H1 (cell line): ENCODE measurements at regions not wholly inside any gene's neighbourhood (a gene's known extent, or its start where the extent isn't known, plus 50 kb on each side); places are given as distances from the start of the nearest gene placed in this dataset.

Experiments used
- CTCF ChIA-PET: fragments of 300-600 bp; sonication (Branson Sonifier 250); formaldehyde crosslinking; loops from one replicate; lab custom pipeline; 2021; ENCODE audit not compliant: partially characterized antibody; lab: Charles Lee
- POLR2A ChIA-PET: fragments of 300-600 bp; sonication (Branson Sonifier 250); formaldehyde crosslinking; loops from one replicate; lab custom pipeline; 2021; ENCODE audit warnings: inconsistent platforms; ENCODE audit not compliant: partially characterized antibody; lab: Charles Lee
- DNase-seq, 2 experiments: peaks; one replicate each; pipeline versions ENCODE4 v3.0.0 to v3.0.0-alpha.2; 2010 to 2022; ENCODE audit warnings: low spot score in 2 of 2, low read depth in 1 of 2, mixed read lengths in 1 of 2
- FAIRE-seq: peaks from 2 replicates; lab custom pipeline; 2011; peaks lifted over from hg19 to GRCh38; lab: Jason Lieb, UNC
- H2AFZ ChIP-seq: 2 replicates; pipeline ENCODE4 v1.8.1; 2012; ENCODE audit warnings: low read length, inconsistent platforms
- H2AK5ac ChIP-seq: 2 replicates; pipeline ENCODE4 v1.6.1; 2013; ENCODE audit warnings: low read depth, low read length
- H2BK120ac ChIP-seq: replicated peaks from 2 replicates; pipeline ENCODE3; 2013; ENCODE audit warnings: low read depth, low read length, inconsistent platforms
- H2BK12ac ChIP-seq: 2 replicates; pipeline ENCODE4 v1.6.1; 2013; ENCODE audit warnings: low read depth, low read length
- H2BK15ac ChIP-seq: 2 replicates; pipeline ENCODE4 v1.6.1; 2013; ENCODE audit warnings: low read length
- H2BK20ac ChIP-seq: 2 replicates; pipeline ENCODE4 v1.6.1; 2013; ENCODE audit warnings: low read length
- H2BK5ac ChIP-seq: 2 replicates; pipeline ENCODE4 v1.6.1; 2013; ENCODE audit warnings: low read depth, low read length
- H3K14ac ChIP-seq: 2 replicates; pipeline ENCODE4 v1.6.1; 2013; ENCODE audit warnings: inconsistent platforms; ENCODE audit not compliant: insufficient read length
- H3K18ac ChIP-seq: 2 replicates; pipeline ENCODE4 v1.6.1; 2013; ENCODE audit warnings: low read length; ENCODE audit errors: extremely low read depth
- H3K23ac ChIP-seq: 2 replicates; pipeline ENCODE4 v1.6.1; 2013; ENCODE audit warnings: inconsistent platforms; ENCODE audit not compliant: insufficient read length
- H3K23me2 ChIP-seq: 2 replicates; pipeline ENCODE4 v1.6.1; 2013; ENCODE audit warnings: low read depth, low read length
- H3K27ac ChIP-seq: 2 replicates; pipeline ENCODE4 v1.6.1; 2011; ENCODE audit warnings: low read depth, low read length, inconsistent platforms
- H3K27me3 ChIP-seq, 4 experiments: replicated peaks in 1 of 4; 1 replicate in 1 of 4; 2 replicates in 3 of 4; pipeline versions ENCODE4 v1.6.1 to v1.8.1; 2011 to 2013; ENCODE audit warnings: low read length in 3 of 4, mild to moderate bottlenecking in 3 of 4, inconsistent platforms in 2 of 4, mixed read lengths in 2 of 4, moderate library complexity in 1 of 4; ENCODE audit not compliant: control insufficient read depth in 3 of 4, insufficient read depth in 3 of 4; ENCODE audit errors: extremely low read depth in 1 of 4
- H3K36me3 ChIP-seq, 4 experiments: 2 replicates each; pipeline versions ENCODE4 v1.6.1 to v1.8.1; 2011 to 2013; ENCODE audit warnings: mild to moderate bottlenecking in 4 of 4, low read length in 3 of 4, moderate library complexity in 2 of 4, control low read depth in 1 of 4, inconsistent platforms in 1 of 4; ENCODE audit not compliant: insufficient read depth in 4 of 4, control insufficient read depth in 2 of 4
- H3K4ac ChIP-seq: replicated peaks from 2 replicates; pipeline ENCODE3; 2013; ENCODE audit warnings: low read length, low read depth, mixed read lengths, inconsistent platforms; ENCODE audit not compliant: insufficient read length
- H3K4me1 ChIP-seq, 4 experiments: replicated peaks in 1 of 4; 1 replicate in 1 of 4; 2 replicates in 3 of 4; pipeline versions ENCODE4 v1.6.1 to v1.8.1; 2011 to 2013; ENCODE audit warnings: low read length in 3 of 4, inconsistent platforms in 2 of 4, mixed read lengths in 1 of 4; ENCODE audit not compliant: insufficient read depth in 4 of 4, control insufficient read depth in 3 of 4
- H3K4me2 ChIP-seq, 2 experiments: 2 replicates each; pipeline versions ENCODE4 v1.6.1 to v1.8.1; 2011 to 2013; ENCODE audit warnings: low read depth in 2 of 2, low read length in 2 of 2, control low read depth in 1 of 2, inconsistent platforms in 1 of 2, mild to moderate bottlenecking in 1 of 2; ENCODE audit not compliant: insufficient read depth in 1 of 2
- H3K4me3 ChIP-seq, 4 experiments: fragments of 200-600, 300-600 bp in 1 of 4; sonication (generic), shearing (Covaris generic), sonication (Bioruptor Twin) in 1 of 4; 2 replicates each; pipeline versions ENCODE4 v1.5.1 to v1.8.1; 2011 to 2016; ENCODE audit warnings: low read length in 4 of 4, low read depth in 3 of 4, control low read depth in 2 of 4, inconsistent platforms in 2 of 4, mild to moderate bottlenecking in 2 of 4, mixed read lengths in 1 of 4, moderate library complexity in 1 of 4; ENCODE audit not compliant: insufficient read depth in 2 of 4; ENCODE audit errors: extremely low read depth in 1 of 4
- H3K56ac ChIP-seq: replicated peaks from 2 replicates; pipeline ENCODE3; 2013; ENCODE audit warnings: low read depth, mild to moderate bottlenecking, mixed read lengths, low read length, inconsistent platforms; ENCODE audit not compliant: insufficient read length
- H3K79me1 ChIP-seq: 2 replicates; pipeline ENCODE4 v1.6.1; 2013; ENCODE audit warnings: low read depth, low read length, control low read depth
- H3K79me2 ChIP-seq, 2 experiments: 2 replicates each; pipeline versions ENCODE4 v1.6.1 to v1.8.1; 2012 to 2013; ENCODE audit warnings: low read length in 2 of 2, mild to moderate bottlenecking in 2 of 2, inconsistent platforms in 1 of 2; ENCODE audit not compliant: insufficient read depth in 2 of 2, control insufficient read depth in 1 of 2
- H3K9ac ChIP-seq, 4 experiments: replicated peaks in 1 of 4; 1 replicate in 1 of 4; 2 replicates in 3 of 4; pipeline versions ENCODE4 v1.6.1 to v1.8.1; 2011 to 2013; ENCODE audit warnings: low read depth in 3 of 4, low read length in 3 of 4, control low read depth in 2 of 4, mild to moderate bottlenecking in 2 of 4, moderate library complexity in 2 of 4, inconsistent platforms in 1 of 4; ENCODE audit errors: extremely low read depth in 1 of 4
- H3K9me3 ChIP-seq, 2 experiments: 2 replicates each; pipeline versions ENCODE4 v1.6.1 to v1.8.1; 2012 to 2013; ENCODE audit warnings: mild to moderate bottlenecking in 2 of 2, moderate library complexity in 2 of 2, control low read depth in 1 of 2, inconsistent platforms in 1 of 2, low read depth in 1 of 2, low read length in 1 of 2, mixed read lengths in 1 of 2; ENCODE audit not compliant: insufficient read depth in 2 of 2
- H4K20me1 ChIP-seq, 2 experiments: replicated peaks in 1 of 2; 2 replicates each; pipeline versions ENCODE3 to v1.8.1; 2011 to 2013; ENCODE audit warnings: inconsistent platforms in 2 of 2, low read length in 2 of 2, mild to moderate bottlenecking in 1 of 2; ENCODE audit not compliant: insufficient read depth in 2 of 2, control insufficient read depth in 1 of 2
- H4K5ac ChIP-seq: 2 replicates; pipeline ENCODE4 v1.6.1; 2013; ENCODE audit warnings: low read length, low read depth, mixed read lengths, inconsistent platforms; ENCODE audit not compliant: insufficient read length
- H4K8ac ChIP-seq: 2 replicates; pipeline ENCODE4 v1.8.0; 2013; ENCODE audit warnings: mild to moderate bottlenecking, moderate library complexity, low read length, inconsistent platforms; ENCODE audit not compliant: insufficient read depth; ENCODE audit errors: extremely low read depth
- H4K91ac ChIP-seq: replicated peaks from 2 replicates; pipeline ENCODE3; 2013; ENCODE audit warnings: low read length, mixed read lengths, inconsistent platforms; ENCODE audit not compliant: insufficient read length
- BCL11A ChIP-seq, 2 experiments: IDR thresholded peaks; one replicate each; pipeline ENCODE4 v1.6.1; 2011; ENCODE audit warnings: low read depth in 2 of 2, low read length in 2 of 2, mild to moderate bottlenecking in 2 of 2
- CEBPB ChIP-seq: IDR thresholded peaks from 2 replicates; pipeline ENCODE4 v1.6.1; 2012; ENCODE audit warnings: low read depth, low read length
- CHD2 ChIP-seq: IDR thresholded peaks from 2 replicates; pipeline ENCODE4 v1.6.1; 2012; ENCODE audit warnings: low read length, improper control_type of control experiment
- KDM5A ChIP-seq: fragments of 200-600 bp; IDR thresholded peaks from 2 replicates; pipeline ENCODE4 v1.7.1; 2012; ENCODE audit warnings: mild to moderate bottlenecking, low read length, inconsistent platforms, mixed read lengths
- NANOG ChIP-seq: IDR thresholded peaks from 2 replicates; pipeline ENCODE4 v1.6.1; 2011; ENCODE audit warnings: low read length, low read depth, mild to moderate bottlenecking, inconsistent platforms; ENCODE audit not compliant: insufficient read depth, poor library complexity, severe bottlenecking
- POLR2A ChIP-seq, 2 experiments: IDR thresholded peaks; 1 replicate in 1 of 2; 2 replicates in 1 of 2; pipeline ENCODE4 v1.6.1; 2011; ENCODE audit warnings: low read depth in 2 of 2, low read length in 2 of 2, mild to moderate bottlenecking in 2 of 2; ENCODE audit errors: control extremely low read depth in 1 of 2
- RBBP5 ChIP-seq: IDR thresholded peaks from 2 replicates; pipeline ENCODE4 v1.7.1; 2012; ENCODE audit warnings: low read depth, mild to moderate bottlenecking, inconsistent platforms, low read length, moderate library complexity, borderline replicate concordance
- RFX5 ChIP-seq: IDR thresholded peaks from 2 replicates; pipeline ENCODE4 v1.6.1; 2011; ENCODE audit warnings: low read depth, low read length, improper control_type of control experiment, borderline replicate concordance
- RXRA ChIP-seq: IDR thresholded peaks from 2 replicates; pipeline ENCODE4 v1.6.1; 2011; ENCODE audit warnings: low read depth, mild to moderate bottlenecking, low read length, moderate library complexity; ENCODE audit not compliant: insufficient read depth
- SAP30 ChIP-seq: fragments of 300-600 bp; sonication (generic); IDR thresholded peaks from 2 replicates; pipeline ENCODE4 v1.7.1; 2012; ENCODE audit warnings: low read length, moderate library complexity, mild to moderate bottlenecking, inconsistent platforms; ENCODE audit not compliant: insufficient read depth, insufficient replicate concordance
- WGBS, 2 experiments: shearing (Covaris generic) in 1 of 2; methylation state at CpG; one replicate each; pipeline versions ENCODE4 v1.1.6 to v1.1.7; 2013 to 2015; ENCODE audit warnings: low lambda C conversion rate in 2 of 2, mixed read lengths in 2 of 2, inconsistent platforms in 1 of 2, low coverage in 1 of 2, missing lambda C conversion rate in 1 of 2; ENCODE audit not compliant: insufficient replicate concordance in 2 of 2, insufficient coverage in 1 of 2, insufficient read length in 1 of 2; ENCODE audit errors: extremely low coverage in 1 of 2, missing lambda C conversion rate in 1 of 2; 5-methylcytosine and 5-hydroxymethylcytosine counted together

GRCh38 chr5:135240283-135240633 is 158.8 kb downstream of the MACROH2A1 start:
- Histone ChIP-seq H3K4ac (no peak overlapping the region), H3K36me3 (no peaks in the 10 kb centered on the region), H4K91ac (no peak overlapping the region), H3K9me3 (no peaks in the 10 kb centered on the region), H2AK5ac (no peak overlapping the region), H3K18ac (no peak overlapping the region), H3K79me1 (no peaks in the 10 kb centered on the region), H3K14ac (no peak overlapping the region), H3K27me3 (no peaks in the 10 kb centered on the region), H2BK15ac (no peak overlapping the region), H2BK120ac (no peak overlapping the region), H2BK12ac (no peak overlapping the region), H3K56ac (no peak overlapping the region), H3K4me2 (no peak overlapping the region), H3K23me2 (no peaks in the 10 kb centered on the region), H2BK5ac (no peak overlapping the region), H2AFZ (no peak overlapping the region; the same call in 1 of the 2 replicates), H2BK20ac (no peak overlapping the region), H3K4me1 (peaks cover 0 to 3% (median 3%) of the 10 kb centered on the region in 4 experiments; a peak in 6 of 7 replicates), H4K8ac (no peak overlapping the region), H3K27ac (no peak overlapping the region), H4K5ac (no peak overlapping the region), H3K9ac (no peak overlapping the region), H3K23ac (no peak overlapping the region), H3K4me3 (no peak overlapping the region), H3K79me2 (no peaks in the 10 kb centered on the region), H4K20me1 (no peaks in the 10 kb centered on the region)
- DNase-seq = no peak
- 92% methylated on average over 3 of the region's 3 CpGs; no CpG with 5 or more reads in 1 of the 2 experiments for WGBS, 2 experiments
- ChIA-PET POLR2A (interaction anchor here (0.7 kb wide), 1 partner anchor 13 kb away, joined by 3 read pairs; no protein-coding TSS in a partner anchor), CTCF (no interaction called here)
- no peak for FAIRE-seq
- TF ChIP-seq CHD2 (no peak), KDM5A (no peak), RXRA (no peak), RBBP5 (no peak), BCL11A (IDR thresholded peaks at IDR 0.05; ENCODE audit: low read depth in 2 of 2, low read length in 2 of 2) (no peak), CEBPB (no peak), RFX5 (no peak), NANOG (no peak), SAP30 (no peak), POLR2A (IDR thresholded peaks at IDR 0.05; ENCODE audit: control extremely low read depth in 1 of 2, low read depth in 2 of 2, low read length in 2 of 2) (no peak)
